Posterior vena cava (tissue), 2 donors: ENCODE measurements at regions not wholly inside any gene's neighbourhood (a gene's known extent, or its start where the extent isn't known, plus 50 kb on each side); places are given as distances from the start of the nearest gene placed in this dataset.
"Not testable (repeated sequence)": the region's sequence is repeated elsewhere in the genome, so short reads cannot be mapped to it uniquely, and the experiment has no call there.

Source experiments
- DNase-seq: peaks from one replicate; pipeline ENCODE4 v3.0.0-alpha.2; 2020; ENCODE audit warnings: low spot score
- intact Hi-C, 2 donors: fragments of 100-400 bp; cut with DNase I; formaldehyde crosslinking; loops; one replicate each; pipeline versions ENCODE4 v1.14.1 to v1.14.2; 2022 to 2023
- donor health status: DM: yes; HTN: yes; CAD: no.
- donor health status: DM: yes; HTN: yes; CAD: no.

- DNase-seq, result no peak
- intact Hi-C loops, result no loop called here
Observed at GRCh38 chr6:91088976-91089375, 502.1 kb upstream of the MAP3K7 start.

DNA sequence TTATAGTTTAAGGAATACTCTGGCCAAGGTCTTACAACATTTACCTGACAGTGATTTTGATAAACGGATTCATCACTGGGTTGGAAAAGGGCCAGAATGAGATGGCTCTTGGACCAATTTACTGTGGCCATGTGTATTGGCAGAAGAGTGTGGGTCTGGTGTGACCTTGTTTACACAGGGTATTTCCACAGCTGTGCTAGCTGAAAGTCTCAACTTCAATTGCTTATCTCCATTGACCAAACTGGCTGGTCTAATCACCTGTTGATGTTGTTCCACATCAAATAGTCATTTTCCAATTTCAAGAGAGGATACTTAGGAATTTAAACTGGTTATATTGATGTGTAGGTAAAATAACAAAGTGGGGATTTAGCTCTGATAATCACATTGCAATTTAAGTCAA, 501.6 kb upstream of the MAP3K7 start:
- intact Hi-C loops, result no loop called here

GRCh38 chr6:91087908-91088307, 501.0 kb upstream of the MAP3K7 start:
- intact Hi-C loops, result no loop called here
- DNase-seq, result no peak

More for the DNA sequence above, 501.6 kb upstream of the MAP3K7 start:
- no peak for DNase-seq

DNA sequence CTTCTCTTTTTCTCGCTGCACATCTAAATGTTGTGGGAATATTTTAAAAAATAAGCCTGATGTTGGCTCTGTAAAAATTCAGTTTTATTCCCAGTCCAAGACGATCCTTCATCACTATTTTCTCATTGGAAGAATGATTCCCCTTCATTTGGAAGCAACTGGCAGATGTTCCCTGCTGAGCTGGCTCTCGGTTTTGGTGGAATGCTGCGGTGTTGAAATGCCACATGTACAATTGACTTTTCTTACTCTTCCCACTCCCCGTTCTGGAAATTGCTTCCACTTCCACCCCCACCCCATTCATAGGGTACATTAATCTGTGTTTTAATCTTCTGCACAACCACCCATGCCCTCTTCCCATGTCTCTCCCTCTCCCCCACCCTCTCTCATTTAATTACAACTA, 496.3 kb upstream of the MAP3K7 start:
- DNase-seq, result no peak
- intact Hi-C loops, result no loop called here

- intact Hi-C loops, result no loop called here
- DNase-seq, result no peak
Observed at GRCh38 chr6:91082311-91082832, 495.5 kb upstream of the MAP3K7 start.

DNA sequence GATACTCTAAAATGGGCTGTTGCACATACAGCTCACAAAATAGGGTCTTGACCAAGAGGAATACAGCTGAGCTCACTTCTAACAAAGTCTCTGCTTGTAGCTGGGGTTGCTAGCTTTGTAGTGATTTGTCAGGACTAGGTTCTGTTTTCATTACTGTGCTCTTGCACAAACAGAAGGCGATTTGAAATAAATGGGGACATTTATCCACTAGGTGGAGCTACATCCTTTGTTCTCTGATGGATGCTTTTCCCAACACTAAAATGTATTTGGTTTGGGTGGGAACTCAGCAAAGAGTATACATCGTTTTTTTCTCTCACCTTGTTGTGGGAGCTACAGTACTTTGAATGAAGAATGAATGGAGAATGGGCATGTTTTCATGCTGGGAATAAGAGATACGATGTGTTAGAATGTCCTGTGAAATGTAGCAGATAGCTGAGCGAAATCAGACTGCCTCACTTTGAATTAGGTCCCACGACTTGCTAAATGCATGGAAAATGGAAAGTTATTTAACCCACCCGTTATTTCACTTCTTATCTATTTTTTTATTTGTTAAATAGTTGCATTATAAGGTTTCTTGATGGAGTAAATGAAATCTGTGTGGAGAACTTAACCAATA, 494.7 kb upstream of the MAP3K7 start:
- intact Hi-C loops, result no loop called here
- no peak for DNase-seq

GRCh38 chr6:91080871-91081270, 494.0 kb upstream of the MAP3K7 start:
- intact Hi-C loops, result no loop called here
- no peak for DNase-seq

DNA sequence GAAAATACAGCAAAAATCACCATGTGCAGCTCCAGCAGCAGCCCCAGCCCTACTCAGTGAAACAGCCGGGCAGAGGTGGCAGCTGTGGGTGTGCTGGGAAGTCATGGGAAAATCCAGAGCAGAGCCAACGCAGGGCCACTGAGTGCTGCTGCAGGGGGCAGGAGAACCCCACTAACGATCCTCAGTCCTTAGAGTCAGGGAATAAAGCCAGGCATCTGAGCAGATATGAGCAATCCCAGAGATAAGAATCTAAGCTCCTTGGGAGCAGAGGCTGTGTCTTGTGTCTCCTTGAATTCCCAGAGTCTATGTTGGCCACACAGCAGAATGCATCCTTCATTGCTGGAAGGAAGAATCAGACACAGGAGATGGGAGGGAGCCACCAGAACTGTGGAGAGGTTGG, 493.1 kb upstream of the MAP3K7 start:
- intact Hi-C loops, result no loop called here
- DNase-seq, result no peak

GRCh38 chr6:91075244-91075976, 488.5 kb upstream of the MAP3K7 start:
- intact Hi-C loops, result no loop called here
- no peak for DNase-seq

GRCh38 chr6:91063362-91063761, 476.5 kb upstream of the MAP3K7 start:
- DNase-seq, result no peak
- intact Hi-C loops, result no loop called here

DNA sequence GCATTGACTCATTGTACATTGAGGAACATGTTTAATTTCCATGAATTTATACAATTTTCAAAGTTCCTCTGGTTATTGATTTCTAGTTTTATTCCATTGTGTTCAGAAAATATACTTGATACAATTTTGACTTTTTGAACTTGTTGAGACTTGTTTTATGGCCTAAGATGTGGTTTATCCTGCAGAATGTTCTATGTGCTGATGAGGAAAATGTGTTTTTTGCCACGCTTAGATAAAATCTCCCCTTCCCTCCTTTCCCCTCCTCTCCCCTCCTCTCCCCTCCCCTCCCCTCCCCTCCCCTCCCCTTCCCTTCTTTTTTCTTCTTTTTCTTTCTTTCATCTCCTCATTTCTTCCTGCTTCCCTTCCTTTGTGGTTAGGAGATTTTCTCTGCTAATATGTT, 470.8 kb upstream of the MAP3K7 start:
- intact Hi-C loops, result no loop called here
- no peak for DNase-seq

DNA sequence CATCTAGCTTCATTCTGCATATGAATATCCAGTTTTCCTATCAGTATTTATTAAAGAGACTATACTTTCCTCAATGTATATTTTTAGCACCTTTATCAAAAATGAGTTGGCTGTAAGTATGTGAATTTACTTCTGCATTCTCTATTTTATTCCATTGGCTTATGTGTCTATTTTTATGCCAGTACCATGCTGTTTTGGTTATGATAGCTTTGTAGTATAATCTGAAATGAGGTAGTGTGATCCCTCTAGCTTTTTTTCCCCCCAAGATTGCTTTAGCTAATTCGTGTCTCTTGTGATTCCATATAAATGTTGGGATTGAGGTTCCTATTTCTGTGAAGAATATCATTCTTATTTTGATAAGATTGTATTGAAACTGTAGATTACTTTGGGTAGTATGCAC, 469.1 kb upstream of the MAP3K7 start:
- intact Hi-C loops, result no loop called here
- no peak for DNase-seq

GRCh38 chr6:91052473-91053450, 465.9 kb upstream of the MAP3K7 start:
- DNase-seq, intact Hi-C loops: not testable (repeated sequence)

DNA sequence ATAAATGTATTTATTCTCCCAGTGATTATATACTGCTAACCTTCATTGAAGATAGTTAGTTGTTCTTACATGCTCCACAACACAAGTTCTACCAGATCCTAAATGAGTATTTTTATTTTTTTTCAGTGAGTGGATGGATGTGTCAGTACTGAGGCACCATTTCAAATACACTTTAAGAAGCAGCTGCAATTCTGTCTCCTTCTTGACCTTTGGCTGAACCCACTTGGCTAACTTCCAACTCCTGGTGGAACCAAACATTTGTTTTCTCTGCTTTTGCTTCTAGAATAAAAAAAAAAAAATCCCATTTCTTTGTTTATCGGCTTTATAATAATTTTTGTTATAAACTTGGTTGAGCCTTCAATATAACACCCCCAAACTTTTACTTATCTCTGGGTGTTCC, 458.3 kb upstream of the MAP3K7 start:
- no peak for DNase-seq
- intact Hi-C loops, result no loop called here

DNA sequence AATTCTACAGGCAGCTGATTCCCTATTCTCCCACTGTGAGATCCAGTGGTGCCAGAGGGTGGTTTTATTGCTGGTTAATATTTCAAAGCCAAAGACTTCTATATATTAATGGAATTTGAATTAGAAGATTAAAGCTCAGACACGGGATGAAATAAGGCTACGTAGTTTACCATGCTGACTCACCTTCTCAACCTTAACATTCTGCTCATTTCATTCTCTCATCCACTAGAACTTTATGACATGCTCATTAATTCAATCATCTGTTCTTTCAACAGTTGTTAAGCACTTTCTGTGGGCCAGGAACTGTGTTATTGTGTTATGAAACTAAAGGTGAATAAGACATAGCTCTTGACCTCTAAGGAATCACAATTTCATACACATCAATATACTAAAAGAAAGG, 456.9 kb upstream of the MAP3K7 start:
- intact Hi-C loops, result no loop called here
- no peak for DNase-seq

DNA sequence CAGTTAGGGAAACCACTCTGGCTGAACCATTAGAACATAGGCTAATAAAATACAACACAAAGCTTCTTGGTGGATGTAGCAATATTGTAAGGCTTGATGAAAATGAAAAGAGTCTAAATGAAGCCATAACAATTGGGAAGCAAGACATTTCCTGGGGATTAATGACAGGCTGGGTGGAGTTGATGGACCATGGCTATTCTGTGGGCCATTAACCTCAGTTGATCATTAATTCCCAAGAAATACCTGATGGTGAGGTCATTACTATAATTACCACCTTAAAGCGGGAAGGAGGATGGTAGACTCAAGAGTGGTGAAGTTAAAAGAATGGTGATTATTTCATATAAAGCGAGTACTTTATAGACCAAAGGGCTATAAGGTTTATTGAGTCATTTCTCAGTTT, 455.8 kb upstream of the MAP3K7 start:
- intact Hi-C loops, result no loop called here
- DNase-seq, result no peak

DNA sequence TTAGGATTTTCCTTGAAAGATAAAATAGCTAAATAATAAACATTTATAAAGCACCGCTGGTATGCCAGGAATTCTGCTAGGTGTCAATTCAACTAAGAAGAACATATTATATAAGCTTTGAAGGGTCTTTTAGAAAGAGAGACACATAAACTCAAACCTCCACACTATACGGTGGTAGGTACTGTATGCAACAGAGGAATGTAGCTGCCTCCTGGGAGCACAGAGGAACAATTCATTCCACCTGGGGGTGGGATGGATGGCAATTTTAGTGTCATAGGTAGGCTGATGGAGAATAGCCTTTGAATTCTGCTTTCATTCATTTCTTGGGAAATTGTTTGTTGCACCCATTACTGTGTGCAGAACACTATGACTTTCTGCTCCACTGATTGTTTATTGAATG, 447.1 kb upstream of the MAP3K7 start:
- DNase-seq, result no peak
- intact Hi-C loops, result no loop called here

DNA sequence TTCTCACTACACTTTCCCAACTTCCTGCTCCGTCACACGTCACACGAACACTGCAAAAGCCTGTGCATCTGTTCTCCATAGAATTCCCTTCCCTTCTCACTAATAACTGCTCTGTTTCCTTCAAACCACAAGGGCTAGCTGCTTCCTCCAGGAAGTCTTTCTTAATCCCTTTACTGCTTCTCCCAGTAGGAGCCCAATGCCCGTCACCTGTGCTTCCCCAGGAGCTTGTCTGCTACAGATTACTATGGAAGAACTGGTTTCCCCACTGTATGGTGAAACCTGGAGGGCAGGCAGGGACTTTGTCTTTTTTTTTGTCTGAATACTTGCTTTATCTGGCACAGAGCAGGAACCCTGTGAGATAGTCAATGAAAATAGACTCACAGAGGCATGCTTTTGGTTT, 444.7 kb upstream of the MAP3K7 start:
- intact Hi-C loops, result no loop called here
- no peak for DNase-seq

- DNase-seq, result no peak
- intact Hi-C loops, result no loop called here
Observed at GRCh38 chr6:91029211-91029610, 442.3 kb upstream of the MAP3K7 start.

DNA sequence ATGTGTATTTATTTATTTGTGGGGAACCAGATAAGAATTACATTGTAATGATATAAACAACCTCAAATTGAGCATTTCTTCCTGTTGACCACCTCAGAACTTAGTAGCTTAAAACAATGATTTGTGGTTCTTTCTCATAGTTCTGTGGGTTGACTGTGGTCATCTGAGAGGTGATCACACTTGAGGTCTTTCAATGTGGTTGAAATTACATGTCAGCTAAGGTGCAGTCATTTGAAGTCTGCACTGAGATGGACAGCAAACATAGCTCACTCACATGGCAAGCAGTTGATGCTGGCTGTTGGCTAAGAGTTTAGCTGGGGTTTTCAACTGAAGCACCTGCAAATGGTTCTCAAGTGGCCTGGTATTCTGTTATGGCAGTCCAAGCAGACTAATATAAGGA, 436.7 kb upstream of the MAP3K7 start:
- intact Hi-C loops, result no loop called here
- no peak for DNase-seq
